Hepatocyte (in vitro differentiated cells): ENCODE measurements at regions not wholly inside any gene's neighbourhood (a gene's known extent, or its start where the extent isn't known, plus 50 kb on each side); places are given as distances from the start of the nearest gene placed in this dataset.

Source experiments
- DNase-seq: peaks from one replicate; pipeline ENCODE4 v3.0.0-alpha.2; 2016; ENCODE audit warnings: low spot score
- H2AFZ ChIP-seq: fragments of 200-600 bp; sonication (generic); 2 replicates; pipeline ENCODE4 v1.6.0; 2016; ENCODE audit warnings: antibody characterized with exemption, mild to moderate bottlenecking
- H3K27ac ChIP-seq: fragments of 200-600 bp; sonication (generic); 2 replicates; pipeline ENCODE4 v1.5.1; 2016; ENCODE audit warnings: mild to moderate bottlenecking
- H3K27me3 ChIP-seq: fragments of 200-600 bp; sonication (generic); 2 replicates; pipeline ENCODE4 v1.6.1; 2016
- H3K36me3 ChIP-seq: fragments of 200-600 bp; sonication (generic); replicated peaks from 2 replicates; pipeline ENCODE4 v1.5.1; 2016; ENCODE audit warnings: low read depth; ENCODE audit not compliant: insufficient read depth
- H3K4me1 ChIP-seq: fragments of 200-600 bp; sonication (generic); 2 replicates; pipeline ENCODE4 v1.5.1; 2016; ENCODE audit warnings: mild to moderate bottlenecking, moderate library complexity; ENCODE audit not compliant: insufficient read depth
- H3K4me2 ChIP-seq: fragments of 200-600 bp; sonication (generic); 2 replicates; pipeline ENCODE4 v1.6.0; 2016
- H3K4me3 ChIP-seq: fragments of 200-600 bp; sonication (generic); 2 replicates; pipeline ENCODE4 v1.5.1; 2016; ENCODE audit warnings: mild to moderate bottlenecking
- H3K79me2 ChIP-seq: fragments of 200-600 bp; sonication (generic); 2 replicates; pipeline ENCODE4 v1.6.0; 2017; ENCODE audit warnings: mild to moderate bottlenecking
- H3K9me2 ChIP-seq: fragments of 200-600 bp; sonication (generic); replicated peaks from 2 replicates; pipeline ENCODE4 v1.6.0; 2017; ENCODE audit warnings: mild to moderate bottlenecking; ENCODE audit not compliant: insufficient read depth
- H3K9me3 ChIP-seq: fragments of 200-600 bp; sonication (generic); 2 replicates; pipeline ENCODE4 v1.5.1; 2016; ENCODE audit warnings: low read depth, mild to moderate bottlenecking
- H4K20me1 ChIP-seq: fragments of 200-600 bp; sonication (generic); 2 replicates; pipeline ENCODE4 v1.6.0; 2016; ENCODE audit warnings: mild to moderate bottlenecking; ENCODE audit not compliant: insufficient read depth, poor library complexity, severe bottlenecking
- CTCF ChIP-seq: fragments of 200-600 bp; sonication (generic); IDR thresholded peaks from 2 replicates; pipeline ENCODE4 v1.5.1; 2016; ENCODE audit warnings: antibody characterized with exemption, mild to moderate bottlenecking; ENCODE audit not compliant: poor library complexity
- EZH2 ChIP-seq: fragments of 200-600 bp; sonication (generic); IDR thresholded peaks from 2 replicates; pipeline ENCODE4 v1.6.1; 2016; ENCODE audit warnings: antibody characterized with exemption, mild to moderate bottlenecking, borderline replicate concordance
- EZH2phosphoT487 ChIP-seq: fragments of 200-600 bp; sonication (generic); IDR thresholded peaks from one replicate; pipeline ENCODE4 v1.6.1; 2018; ENCODE audit warnings: antibody characterized with exemption, mild to moderate bottlenecking, low read depth, moderate library complexity; ENCODE audit not compliant: unreplicated experiment, severe bottlenecking
- WGBS: methylation state at CpG from one replicate; pipeline ENCODE4 v1.1.6; 2016; ENCODE audit warnings: low lambda C conversion rate; ENCODE audit errors: missing lambda C conversion rate; 5-methylcytosine and 5-hydroxymethylcytosine counted together

DNA sequence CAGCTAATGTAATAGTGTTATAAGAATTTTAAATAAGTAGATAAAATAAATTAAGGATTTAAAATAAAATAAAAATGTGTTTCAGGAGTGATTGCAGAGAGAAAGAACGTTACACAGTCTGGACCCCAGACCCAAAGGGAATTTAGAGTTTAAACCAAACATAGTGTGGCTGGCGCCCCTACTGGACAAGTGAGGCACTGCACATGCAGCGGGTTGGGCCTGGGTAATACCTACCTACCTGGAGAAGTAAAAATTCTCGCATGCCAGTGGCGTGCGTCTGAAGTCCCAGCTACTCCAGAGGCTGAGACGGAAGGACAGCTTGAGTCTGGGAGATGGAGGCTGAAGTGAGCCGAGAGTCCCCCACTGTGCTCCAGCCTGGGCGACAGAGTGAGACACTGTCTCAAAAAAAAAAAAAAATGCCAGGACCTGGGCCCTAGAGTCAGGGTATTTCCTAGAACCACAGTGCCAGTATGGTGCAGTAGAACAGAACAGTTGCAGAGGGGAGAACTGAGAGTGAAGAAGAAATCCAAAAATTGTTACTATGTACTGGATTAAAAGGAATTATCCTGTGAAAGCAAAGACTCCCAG, 71.4 kb upstream of the TCF21 start:
- H3K79me2 ChIP-seq = no peaks in the 10 kb centered on the region
- WGBS = 75% methylated on average over 9 of the region's 9 CpGs
- no peak overlapping the region for H3K4me2 ChIP-seq
- H3K4me3 ChIP-seq = no peak overlapping the region
- H3K9me3 ChIP-seq = no peaks in the 10 kb centered on the region
- no peaks in the 10 kb centered on the region for H3K36me3 ChIP-seq
- no peak overlapping the region for H3K27ac ChIP-seq
- no peaks in the 10 kb centered on the region for H4K20me1 ChIP-seq
- no peaks in the 10 kb centered on the region for H3K27me3 ChIP-seq
- H3K9me2 ChIP-seq = no peaks in the 10 kb centered on the region
- H3K4me1 ChIP-seq = no peaks in the 10 kb centered on the region
- DNase-seq = peak; percentile 14
- H2AFZ ChIP-seq = no peak overlapping the region
- TF ChIP-seq EZH2phosphoT487 (no peak), CTCF (peak; percentile 50)

GRCh38 chr6:133818320-133818719, 70.6 kb upstream of the TCF21 start:
- H3K4me1 ChIP-seq = no peaks in the 10 kb centered on the region
- H3K4me3 ChIP-seq = no peak overlapping the region
- H3K27me3 ChIP-seq = no peaks in the 10 kb centered on the region
- TF ChIP-seq EZH2phosphoT487 = no peak
- TF ChIP-seq EZH2 = no peak
- no peak for TF ChIP-seq CTCF
- no peak overlapping the region for H3K27ac ChIP-seq
- DNase-seq = no peak
- no peaks in the 10 kb centered on the region for H3K79me2 ChIP-seq
- H3K9me3 ChIP-seq = no peaks in the 10 kb centered on the region
- 78% methylated on average over 6 of the region's 6 CpGs for WGBS
- H3K36me3 ChIP-seq = no peaks in the 10 kb centered on the region
- H3K9me2 ChIP-seq = no peaks in the 10 kb centered on the region
- H4K20me1 ChIP-seq = no peaks in the 10 kb centered on the region
- H2AFZ ChIP-seq = no peak overlapping the region
- no peak overlapping the region for H3K4me2 ChIP-seq

GRCh38 chr6:133820208-133820607, 68.7 kb upstream of the TCF21 start:
- no peaks in the 10 kb centered on the region for H3K36me3 ChIP-seq
- no peak overlapping the region for H2AFZ ChIP-seq
- H3K9me2 ChIP-seq = no peaks in the 10 kb centered on the region
- H3K4me3 ChIP-seq = no peak overlapping the region
- no peak for TF ChIP-seq EZH2
- TF ChIP-seq CTCF = no peak
- TF ChIP-seq EZH2phosphoT487 = no peak
- H3K4me2 ChIP-seq = no peak overlapping the region
- no peak overlapping the region for H3K27ac ChIP-seq
- 50% methylated on average over 3 of the region's 3 CpGs for WGBS
- no peaks in the 10 kb centered on the region for H3K27me3 ChIP-seq
- no peaks in the 10 kb centered on the region for H3K79me2 ChIP-seq
- H3K9me3 ChIP-seq = no peaks in the 10 kb centered on the region
- H4K20me1 ChIP-seq = no peaks in the 10 kb centered on the region
- H3K4me1 ChIP-seq = no peaks in the 10 kb centered on the region
- no peak for DNase-seq

DNA sequence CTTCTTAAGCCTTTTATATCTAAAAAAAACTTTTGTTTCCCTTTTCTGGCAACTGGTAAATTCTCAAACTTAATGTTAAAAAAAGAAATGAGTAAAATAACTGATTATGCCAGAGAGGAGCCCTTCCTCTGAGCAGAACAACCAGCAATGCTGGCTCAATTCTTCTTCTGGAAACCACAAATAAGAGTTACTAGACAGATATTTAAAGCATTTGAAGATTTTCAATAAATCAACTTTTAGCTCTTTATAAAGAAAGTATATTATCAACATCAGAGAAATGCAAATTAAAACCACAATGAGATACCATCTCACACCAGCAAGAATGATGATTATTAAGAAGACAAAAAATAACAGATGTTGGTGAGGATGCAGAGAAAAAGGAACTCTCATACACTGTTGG, 61.1 kb upstream of the TCF21 start:
- Histone ChIP-seq H3K4me2 (no peak overlapping the region), H3K36me3 (no peaks in the 10 kb centered on the region), H3K79me2 (no peaks in the 10 kb centered on the region), H3K4me3 (no peak overlapping the region), H3K27me3 (peaks cover 5% of the 10 kb centered on the region), H3K9me3 (no peaks in the 10 kb centered on the region), H3K27ac (no peak overlapping the region), H4K20me1 (no peaks in the 10 kb centered on the region), H2AFZ (no peak overlapping the region), H3K4me1 (no peaks in the 10 kb centered on the region), H3K9me2 (no peaks in the 10 kb centered on the region)
- DNase-seq = no peak
- TF ChIP-seq EZH2phosphoT487 = no peak
- no peak for TF ChIP-seq CTCF
- no peak for TF ChIP-seq EZH2
